K562 (cell line): ENCODE measurements at regions not wholly inside any gene's neighbourhood (a gene's known extent, or its start where the extent isn't known, plus 50 kb on each side); places are given as distances from the start of the nearest gene placed in this dataset.

Experiments
- ATAC-seq: fragments of 200-7000 bp; cut with Tn5 transposase; 3 replicates; pipeline ENCODE4 v1.9.1; 2020; ENCODE audit warnings: moderate library complexity
- BruUV-seq: library from RNA; stranded (reverse); fragments of 400-500 nt; replicated peaks from 2 replicates; lab custom pipeline; 2021; lab: Mats Ljungman, UMichigan
- CTCF ChIA-PET: fragments of 300-600 bp; formaldehyde crosslinking; extraction: SDS; loops from one replicate; lab custom pipeline; 2021; ENCODE audit warnings: low intra/inter-chr PET ratio; lab: Yijun Ruan, JAX
- POLR2A ChIA-PET: fragments of 300-600, 350-650 bp; sonication (Branson Sonifier 250); formaldehyde crosslinking; extraction: SDS; loops from one replicate; lab custom pipeline; 2021; ENCODE audit warnings: antibody characterized with exemption, inconsistent platforms; lab: Yijun Ruan, JAX
- DNase-seq, 4 experiments: peaks; one replicate each; pipeline versions ENCODE4 v3.0.0 to v3.0.0-alpha.2; 2011 to 2018; ENCODE audit warnings: low spot score in 3 of 4, mixed read lengths in 3 of 4; ENCODE audit errors: extremely low read depth in 1 of 4
- FAIRE-seq: peaks from 2 replicates; lab custom pipeline; 2011; peaks lifted over from hg19 to GRCh38; lab: Jason Lieb, UNC
- H2AFZ ChIP-seq: 2 replicates; pipeline ENCODE4 v1.6.0; 2011; ENCODE audit warnings: low read depth, low read length, control low read depth, inconsistent platforms
- H3K27ac ChIP-seq: fragments of 200-600 bp; 3 replicates; pipeline ENCODE4 v1.8.0; 2011; ENCODE audit warnings: low read depth, mild to moderate bottlenecking, control low read depth, inconsistent platforms, low read length, moderate library complexity, mixed read lengths; ENCODE audit errors: extremely low read depth
- H3K27me3 ChIP-seq, 2 experiments: fragments of 300-600 bp in 1 of 2; 2 replicates in 1 of 2; 3 replicates in 1 of 2; pipeline versions ENCODE4 v1.6.0 to v1.8.0; 2011; ENCODE audit warnings: inconsistent platforms in 2 of 2, low read length in 2 of 2, mild to moderate bottlenecking in 1 of 2, mixed read lengths in 1 of 2, moderate library complexity in 1 of 2; ENCODE audit not compliant: control insufficient read depth in 2 of 2, insufficient read depth in 2 of 2
- H3K36me3 ChIP-seq: fragments of 300-600 bp; 3 replicates; pipeline ENCODE4 v1.8.0; 2011; ENCODE audit warnings: mild to moderate bottlenecking, low read length, inconsistent platforms; ENCODE audit not compliant: control insufficient read depth, insufficient read depth
- H3K4me1 ChIP-seq, 2 experiments: fragments of 200-600 bp in 1 of 2; replicated peaks in 1 of 2; 2 replicates in 1 of 2; 3 replicates in 1 of 2; pipeline versions ENCODE4 v1.5.1 to v1.8.0; 2011; ENCODE audit warnings: inconsistent platforms in 2 of 2, low read length in 2 of 2, mild to moderate bottlenecking in 1 of 2, mixed read lengths in 1 of 2, moderate library complexity in 1 of 2; ENCODE audit not compliant: control insufficient read depth in 2 of 2, insufficient read depth in 2 of 2
- H3K4me2 ChIP-seq: 2 replicates; pipeline ENCODE4 v1.6.1; 2011; ENCODE audit warnings: low read length, control low read depth, inconsistent platforms, mixed read lengths; ENCODE audit not compliant: insufficient read depth
- H3K4me3 ChIP-seq: fragments of 200-600 bp; sonication (generic), shearing (Covaris generic); 2 replicates; pipeline ENCODE4 v1.5.1; 2016; ENCODE audit warnings: control low read depth, inconsistent platforms
- H3K79me2 ChIP-seq: fragments of 200-600 bp; 3 replicates; pipeline ENCODE4 v1.8.0; 2011; ENCODE audit warnings: low read length, inconsistent platforms; ENCODE audit not compliant: control insufficient read depth, insufficient read depth
- H3K9ac ChIP-seq, 2 experiments: 2 replicates each; pipeline versions ENCODE4 v1.6.0 to v1.6.1; 2011; ENCODE audit warnings: low read depth in 2 of 2, low read length in 2 of 2, control low read depth in 1 of 2, inconsistent platforms in 1 of 2, mild to moderate bottlenecking in 1 of 2, mixed read lengths in 1 of 2; ENCODE audit not compliant: insufficient read depth in 1 of 2
- H3K9me1 ChIP-seq: one replicate; pipeline ENCODE4 v1.6.0; 2011; ENCODE audit warnings: inconsistent platforms, mild to moderate bottlenecking, low read length, moderate library complexity; ENCODE audit not compliant: control insufficient read depth, insufficient read depth
- H3K9me3 ChIP-seq: replicated peaks from 2 replicates; pipeline ENCODE4 v1.5.1; 2011; ENCODE audit warnings: low read depth, low read length, inconsistent platforms; ENCODE audit not compliant: control insufficient read depth, insufficient read depth
- H4K20me1 ChIP-seq: replicated peaks from 2 replicates; pipeline ENCODE4 v1.6.1; 2011; ENCODE audit warnings: low read length, inconsistent platforms, mixed read lengths; ENCODE audit not compliant: control insufficient read depth, insufficient read depth
- CBX8 ChIP-seq: fragments of 200-600 bp; sonication (generic); IDR thresholded peaks from 2 replicates; pipeline ENCODE4 v1.6.1; 2012; ENCODE audit warnings: borderline replicate concordance, mixed run types, low read depth, mild to moderate bottlenecking, moderate library complexity, mixed read lengths, low read length, control low read depth, inconsistent platforms; ENCODE audit not compliant: poor library complexity, severe bottlenecking; ENCODE audit errors: extremely low read depth
- CEBPB ChIP-seq: fragments of 450-650 bp; IDR thresholded peaks from 2 replicates; pipeline ENCODE4 v1.6.1; 2016; ENCODE audit warnings: missing genetic modification characterization, missing compliant biosample characterization
- ETS2 ChIP-seq: IDR thresholded peaks from 2 replicates; pipeline ENCODE4 v1.6.1; 2016; ENCODE audit warnings: borderline replicate concordance, missing genetic modification characterization, mild to moderate bottlenecking, moderate library complexity, missing compliant biosample characterization; ENCODE audit not compliant: poor library complexity, severe bottlenecking
- EWSR1 ChIP-seq: fragments of 450-650 bp; IDR thresholded peaks from 2 replicates; pipeline ENCODE4 v1.6.1; 2018; ENCODE audit warnings: borderline replicate concordance, mild to moderate bottlenecking, low read depth, moderate library complexity; ENCODE audit not compliant: partially characterized antibody
- MITF ChIP-seq: IDR thresholded peaks from 2 replicates; pipeline ENCODE4 v1.6.1; 2014; ENCODE audit warnings: antibody characterized with exemption
- MTA3 ChIP-seq: fragments of 450-650 bp; formaldehyde crosslinking; IDR thresholded peaks from 2 replicates; pipeline ENCODE4 v1.6.1; 2017; ENCODE audit warnings: mild to moderate bottlenecking, borderline replicate concordance
- NFATC3 ChIP-seq: fragments of 450-650 bp; IDR thresholded peaks from 2 replicates; pipeline ENCODE4 v1.6.1; 2017; ENCODE audit warnings: mild to moderate bottlenecking
- NFE2L1 ChIP-seq: fragments of 450-650 bp; IDR thresholded peaks from 2 replicates; pipeline ENCODE4 v1.6.1; 2016; ENCODE audit warnings: missing genetic modification characterization, low read depth, mild to moderate bottlenecking, missing compliant biosample characterization, moderate library complexity, borderline replicate concordance
- POLR2B ChIP-seq: fragments of 450-650 bp; IDR thresholded peaks from 2 replicates; pipeline ENCODE4 v1.6.1; 2018; ENCODE audit warnings: low read depth; ENCODE audit not compliant: partially characterized antibody
- RCOR1 ChIP-seq, 2 experiments: IDR thresholded peaks; 2 replicates each; pipeline ENCODE4 v1.6.1; 2012; ENCODE audit warnings: low read depth in 2 of 2, low read length in 2 of 2, borderline replicate concordance in 1 of 2, improper control_type of control experiment in 1 of 2
- SMARCA5 ChIP-seq: fragments of 450-650 bp; IDR thresholded peaks from 2 replicates; pipeline ENCODE4 v1.6.1; 2016
- SRF ChIP-seq, 2 experiments: fragments of 250-450, 450-650 bp in 1 of 2; sonication (Bioruptor Pico) in 1 of 2; sonication (generic) in 1 of 2; formaldehyde crosslinking; IDR thresholded peaks; 2 replicates each; pipeline versions ENCODE4 v1.5.0 to v1.5.1; 2020 to 2022; ENCODE audit warnings: mild to moderate bottlenecking in 1 of 2, missing genetic modification reagents in 1 of 2
- STAT5B ChIP-seq: fragments of 250-450 bp; sonication (Bioruptor Pico); IDR thresholded peaks from 2 replicates; pipeline ENCODE4 v1.8.0; 2021; ENCODE audit warnings: mild to moderate bottlenecking, inconsistent platforms
- U2AF2 ChIP-seq: fragments of 200-400 bp; formaldehyde crosslinking; optimal IDR thresholded peaks from 2 replicates; pipeline ENCODE3; 2017; ENCODE audit warnings: low read depth, mild to moderate bottlenecking, low read length
- ZBTB43 ChIP-seq: sonication (generic); formaldehyde crosslinking; IDR thresholded peaks from 2 replicates; pipeline ENCODE4 v1.8.0; 2023; ENCODE audit warnings: mild to moderate bottlenecking, missing genetic modification reagents
- ZC3H11A ChIP-seq: IDR thresholded peaks from 2 replicates; pipeline ENCODE4 v1.6.1; 2012; ENCODE audit warnings: low read depth, low read length, improper control_type of control experiment
- ZHX1 ChIP-seq: fragments of 150-350 bp; conservative IDR thresholded peaks from 2 replicates; pipeline ENCODE4 v1.6.1; 2014; ENCODE audit warnings: low read length
- ZNF174 ChIP-seq: fragments of 250-450 bp; sonication (Bioruptor Pico); IDR thresholded peaks from 2 replicates; pipeline ENCODE4 v1.4.0; 2020; ENCODE audit warnings: mild to moderate bottlenecking
- in situ Hi-C: fragments of 300-500 bp; cut with MboI; formaldehyde crosslinking; loops from 4 replicates; pipeline ENCODE4 v1.15.0; 2018; ENCODE audit warnings: inconsistent platforms, mixed read lengths
- intact Hi-C: fragments of 100-400 bp; cut with micrococcal nuclease; formaldehyde crosslinking; loops from 2 replicates; pipeline ENCODE4 v1.14.2; 2022

- ATAC-seq, result no peak
- no peaks in the 10 kb centered on the region for H3K27me3 ChIP-seq
- FAIRE-seq, result no peak
- no peaks in the 10 kb centered on the region for H3K9me3 ChIP-seq
- no peak overlapping the region for H3K9ac ChIP-seq
- no peaks in the 10 kb centered on the region for H3K79me2 ChIP-seq
- intact Hi-C loops, result no loop called here
- TF ChIP-seq NFE2L1 (tag) (no peak), ZHX1 (no peak), ETS2 (tag) (no peak), MTA3 (no peak), CEBPB (tag) (no peak), EWSR1 (no peak), MITF (no peak), SMARCA5 (no peak), RCOR1 (IDR thresholded peaks at IDR 0.05; ENCODE audit: borderline replicate concordance in 1 of 2, low read depth in 2 of 2, low read length in 2 of 2) (no peak), STAT5B (no peak), CBX8 (no peak), NFATC3 (no peak), ZBTB43 (CRISPR knock-in tag) (no peak), U2AF2 (no peak), SRF (CRISPR knock-in tag; IDR thresholded peaks at IDR 0.05) (no peak), ZNF174 (CRISPR knock-in tag) (no peak), ZC3H11A (no peak), POLR2B (no peak)
- BruUV-seq, result no TSS peak
- no peak overlapping the region for H3K27ac ChIP-seq
- no peaks in the 10 kb centered on the region for H4K20me1 ChIP-seq
- no peaks in the 10 kb centered on the region for H3K36me3 ChIP-seq
- no peak overlapping the region for H3K4me3 ChIP-seq
- no peak overlapping the region for H2AFZ ChIP-seq
- ChIA-PET POLR2A (no interaction called here), CTCF (no interaction called here)
- no peaks in the 10 kb centered on the region for H3K9me1 ChIP-seq
- in situ Hi-C loops, result no loop called here
- DNase-seq, result no peak
- H3K4me1 ChIP-seq, result no peaks in the 10 kb centered on the region
- H3K4me2 ChIP-seq, result no peak overlapping the region
Measured at GRCh38 chr5:111859031-111859430, 102.0 kb upstream of the NREP start.
